ENCODE measurements at regions not wholly inside any gene's neighbourhood (a gene's known extent, or its start where the extent isn't known, plus 50 kb on each side); places are given as distances from the start of the nearest gene placed in this dataset.

DNA sequence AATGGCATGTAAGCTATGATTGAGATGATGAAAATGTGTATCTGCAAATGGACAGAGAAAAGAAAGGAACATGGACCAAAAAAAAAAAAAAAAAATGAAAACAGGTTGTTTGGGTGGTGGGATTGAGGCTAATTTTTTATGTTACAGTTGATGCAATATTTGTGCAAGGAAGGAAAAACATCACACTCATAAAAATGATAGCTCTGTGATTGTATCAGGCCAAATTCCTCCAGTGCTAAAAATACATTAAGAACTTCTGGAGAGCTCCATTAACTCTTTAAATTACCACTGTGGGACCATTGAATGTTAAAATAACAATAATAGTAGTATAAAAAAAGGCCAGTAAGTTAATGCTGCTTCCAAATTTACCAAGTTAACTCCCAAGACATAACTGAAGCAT, 79.5 kb upstream of the MSX2 start:
- H3K79me2 ChIP-seq (ENCODE audit: control insufficient read depth, insufficient read depth, low read length): no peaks in the 10 kb centered on the region
- H4K20me1 ChIP-seq (replicated peaks; ENCODE audit: control insufficient read depth, extremely low read depth, insufficient read depth, low read length): no peaks in the 10 kb centered on the region
- ChIA-PET CTCF (no interaction called here), POLR2A (no interaction called here)
- H3K36me3 ChIP-seq (ENCODE audit: control insufficient read depth in 2 of 2, extremely low read depth in 1 of 2, insufficient read depth in 2 of 2, low read length in 2 of 2): no peaks in the 10 kb centered on the region
- no peak overlapping the region for H2AFZ ChIP-seq (ENCODE audit: low read depth, low read length)
- no peaks in the 10 kb centered on the region for H3K27me3 ChIP-seq (ENCODE audit: control insufficient read depth in 2 of 2, insufficient read depth in 2 of 2, low read length in 2 of 2)
- H3K4me3 ChIP-seq (replicated peaks in 1 of 3; ENCODE audit: insufficient read depth in 1 of 3, low read depth in 1 of 3, low read length in 3 of 3): no peak overlapping the region
- no peak overlapping the region for H3K4me2 ChIP-seq (ENCODE audit: insufficient read depth, low read length)
- H3K4me1 ChIP-seq (ENCODE audit: control insufficient read depth, extremely low read depth, insufficient read depth, low read length): no peaks in the 10 kb centered on the region
- H3K9ac ChIP-seq (replicated peaks; ENCODE audit: extremely low read depth, insufficient read depth, low read length): no peak overlapping the region
- H3K9me1 ChIP-seq (replicated peaks; ENCODE audit: control insufficient read depth, extremely low read depth, insufficient read depth, low read length): no peaks in the 10 kb centered on the region
- H3K27ac ChIP-seq (ENCODE audit: insufficient read depth, low read depth, low read length): no peak overlapping the region
- dilution Hi-C loops (cut with MboI; ENCODE audit: extremely low pct_ligation_motif_present, low sequenced_read_pairs): no loop called here
- BruUV-seq (replicated peaks): no TSS peak
- no peaks in the 10 kb centered on the region for H3K9me3 ChIP-seq (replicated peaks; ENCODE audit: control insufficient read depth, insufficient read depth, low read length)
- intact Hi-C loops (cut with micrococcal nuclease): no loop called here
- no peak for TF ChIP-seq MYC (IDR thresholded peaks at IDR 0.05; ENCODE audit: low read depth, low read length)
- TF ChIP-seq, protein P1, sequence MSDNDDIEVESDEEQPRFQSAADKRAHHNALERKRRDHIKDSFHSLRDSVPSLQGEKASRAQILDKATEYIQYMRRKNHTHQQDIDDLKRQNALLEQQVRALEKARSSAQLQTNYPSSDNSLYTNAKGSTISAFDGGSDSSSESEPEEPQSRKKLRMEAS (IDR thresholded peaks at IDR 0.05; ENCODE audit: insufficient read depth, insufficient read length): no peak
- TF ChIP-seq, protein P2, sequence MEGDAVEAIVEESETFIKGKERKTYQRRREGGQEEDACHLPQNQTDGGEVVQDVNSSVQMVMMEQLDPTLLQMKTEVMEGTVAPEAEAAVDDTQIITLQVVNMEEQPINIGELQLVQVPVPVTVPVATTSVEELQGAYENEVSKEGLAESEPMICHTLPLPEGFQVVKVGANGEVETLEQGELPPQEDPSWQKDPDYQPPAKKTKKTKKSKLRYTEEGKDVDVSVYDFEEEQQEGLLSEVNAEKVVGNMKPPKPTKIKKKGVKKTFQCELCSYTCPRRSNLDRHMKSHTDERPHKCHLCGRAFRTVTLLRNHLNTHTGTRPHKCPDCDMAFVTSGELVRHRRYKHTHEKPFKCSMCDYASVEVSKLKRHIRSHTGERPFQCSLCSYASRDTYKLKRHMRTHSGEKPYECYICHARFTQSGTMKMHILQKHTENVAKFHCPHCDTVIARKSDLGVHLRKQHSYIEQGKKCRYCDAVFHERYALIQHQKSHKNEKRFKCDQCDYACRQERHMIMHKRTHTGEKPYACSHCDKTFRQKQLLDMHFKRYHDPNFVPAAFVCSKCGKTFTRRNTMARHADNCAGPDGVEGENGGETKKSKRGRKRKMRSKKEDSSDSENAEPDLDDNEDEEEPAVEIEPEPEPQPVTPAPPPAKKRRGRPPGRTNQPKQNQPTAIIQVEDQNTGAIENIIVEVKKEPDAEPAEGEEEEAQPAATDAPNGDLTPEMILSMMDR (IDR thresholded peaks at IDR 0.05; ENCODE audit: extremely low read depth in 1 of 2, insufficient read depth in 1 of 2, low read depth in 1 of 2, low read length in 2 of 2): no peak
- no peak for TF ChIP-seq POLR2A (IDR thresholded peaks at IDR 0.05; ENCODE audit: low read depth, low read length)
- no peak for TF ChIP-seq FOS (IDR thresholded peaks at IDR 0.05; ENCODE audit: borderline replicate concordance, insufficient read depth, low read length)
- TF ChIP-seq POLR2AphosphoS5 (IDR thresholded peaks at IDR 0.05; ENCODE audit: insufficient read depth, low read depth, low read length): no peak
- no peak for TF ChIP-seq EZH2 (IDR thresholded peaks at IDR 0.05; ENCODE audit: borderline replicate concordance, low read depth, low read length, severe bottlenecking)
- no peak for TF ChIP-seq GATA2 (IDR thresholded peaks at IDR 0.05; ENCODE audit: insufficient read depth, insufficient read length, low read depth, low read length)
- TF ChIP-seq JUN (IDR thresholded peaks at IDR 0.05; ENCODE audit: borderline replicate concordance, insufficient read depth, insufficient read length, low read depth): no peak
- DNase-seq (ENCODE audit: low read depth, low spot score) (no peak), FAIRE-seq (no peak)
